ENCODE measurements at regions not wholly inside any gene's neighbourhood (a gene's known extent, or its start where the extent isn't known, plus 50 kb on each side); places are given as distances from the start of the nearest gene placed in this dataset.

DNA sequence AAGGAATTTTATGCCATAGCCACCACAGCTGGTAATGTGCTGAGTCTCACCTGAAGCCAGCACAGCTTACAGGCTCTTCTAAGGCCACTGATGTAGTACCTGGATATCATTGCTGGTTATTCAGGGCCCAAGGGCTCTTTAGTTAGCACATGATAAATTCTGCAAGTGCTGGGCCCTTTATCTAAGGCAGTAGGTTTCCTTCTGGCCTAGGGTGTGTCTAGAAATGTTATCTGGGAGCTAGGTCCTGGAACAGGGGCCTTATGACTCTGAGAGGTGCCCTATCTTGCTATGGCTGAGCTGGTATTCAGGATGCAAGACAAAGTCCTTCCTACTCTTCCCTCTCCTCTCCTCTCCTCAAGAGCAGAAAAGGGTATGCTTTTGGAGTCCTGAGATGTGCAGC lies 1424.5 kb upstream of the NUDT12 start (continued):
- TF ChIP-seq, protein P1, sequence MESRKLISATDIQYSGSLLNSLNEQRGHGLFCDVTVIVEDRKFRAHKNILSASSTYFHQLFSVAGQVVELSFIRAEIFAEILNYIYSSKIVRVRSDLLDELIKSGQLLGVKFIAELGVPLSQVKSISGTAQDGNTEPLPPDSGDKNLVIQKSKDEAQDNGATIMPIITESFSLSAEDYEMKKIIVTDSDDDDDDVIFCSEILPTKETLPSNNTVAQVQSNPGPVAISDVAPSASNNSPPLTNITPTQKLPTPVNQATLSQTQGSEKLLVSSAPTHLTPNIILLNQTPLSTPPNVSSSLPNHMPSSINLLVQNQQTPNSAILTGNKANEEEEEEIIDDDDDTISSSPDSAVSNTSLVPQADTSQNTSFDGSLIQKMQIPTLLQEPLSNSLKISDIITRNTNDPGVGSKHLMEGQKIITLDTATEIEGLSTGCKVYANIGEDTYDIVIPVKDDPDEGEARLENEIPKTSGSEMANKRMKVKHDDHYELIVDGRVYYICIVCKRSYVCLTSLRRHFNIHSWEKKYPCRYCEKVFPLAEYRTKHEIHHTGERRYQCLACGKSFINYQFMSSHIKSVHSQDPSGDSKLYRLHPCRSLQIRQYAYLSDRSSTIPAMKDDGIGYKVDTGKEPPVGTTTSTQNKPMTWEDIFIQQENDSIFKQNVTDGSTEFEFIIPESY (IDR thresholded peaks at IDR 0.05) = no peak
- TF ChIP-seq, protein P2, sequence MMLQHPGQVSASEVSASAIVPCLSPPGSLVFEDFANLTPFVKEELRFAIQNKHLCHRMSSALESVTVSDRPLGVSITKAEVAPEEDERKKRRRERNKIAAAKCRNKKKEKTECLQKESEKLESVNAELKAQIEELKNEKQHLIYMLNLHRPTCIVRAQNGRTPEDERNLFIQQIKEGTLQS (IDR thresholded peaks at IDR 0.05) = no peak
- TF ChIP-seq EGR1 (IDR thresholded peaks at IDR 0.05; ENCODE audit: low read depth in 2 of 2) (no peak), YY1 (IDR thresholded peaks at IDR 0.05) (no peak), JUND (IDR thresholded peaks at IDR 0.05) (no peak), GABPA (IDR thresholded peaks at IDR 0.05 in 1 of 2, conservative IDR thresholded peaks at IDR 0.05 in 1 of 2) (no peak), FOXA2 (IDR thresholded peaks at IDR 0.05) (no peak), SP1 (IDR thresholded peaks at IDR 0.05) (no peak)

DNA sequence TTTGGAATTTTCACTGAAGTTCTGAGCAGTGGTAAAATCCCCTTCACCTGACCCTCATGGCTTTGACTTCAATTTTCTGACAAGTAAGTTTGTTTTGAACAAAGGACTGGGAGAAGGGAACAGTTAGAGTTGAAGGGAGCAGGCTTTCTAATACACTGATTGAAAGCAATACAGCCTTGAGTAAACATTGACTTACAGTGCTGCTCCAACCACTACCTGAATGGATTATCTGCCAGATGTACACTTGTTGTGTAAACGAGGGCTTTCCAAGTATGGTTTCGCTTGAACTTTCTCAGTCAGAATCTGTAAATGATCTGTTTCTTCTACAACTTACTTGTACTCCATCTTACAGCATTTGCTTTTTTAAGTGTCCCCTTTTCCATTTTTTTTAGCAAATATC lies 1414.9 kb upstream of the NUDT12 start:
- Histone ChIP-seq H3K4me3 (ENCODE audit: low read depth in 1 of 3, low read length in 3 of 3) (no peak overlapping the region), H3K27ac (ENCODE audit: low read depth in 1 of 2, low read length in 2 of 2) (no peak overlapping the region), H3K9me3 (ENCODE audit: control insufficient read depth in 4 of 4, low read length in 3 of 4) (no peaks in the 10 kb centered on the region), H3K36me3 (ENCODE audit: control insufficient read depth in 4 of 4, insufficient read depth in 3 of 4, low read depth in 1 of 4, low read length in 3 of 4) (no peaks in the 10 kb centered on the region), H3K27me3 (ENCODE audit: control insufficient read depth in 4 of 4, insufficient read depth in 4 of 4, low read length in 3 of 4) (no peaks in the 10 kb centered on the region), H3K9ac (ENCODE audit: low read depth in 1 of 2, low read length in 2 of 2) (no peak overlapping the region), H3K4me1 (ENCODE audit: control insufficient read depth in 4 of 4, insufficient read depth in 4 of 4, low read length in 3 of 4) (no peaks in the 10 kb centered on the region)
- WGBS = 36% methylated on average over 2 of the region's 2 CpGs
- TF ChIP-seq RAD21 (IDR thresholded peaks at IDR 0.05) (no peak), YY1 (IDR thresholded peaks at IDR 0.05) (no peak), FOXA1 (IDR thresholded peaks at IDR 0.05) (no peak), NR2F2 (IDR thresholded peaks at IDR 0.05) (no peak), GABPA (IDR thresholded peaks at IDR 0.05 in 1 of 2, conservative IDR thresholded peaks at IDR 0.05 in 1 of 2) (no peak), EGR1 (IDR thresholded peaks at IDR 0.05; ENCODE audit: low read depth in 2 of 2) (no peak), TAF1 (conservative IDR thresholded peaks at IDR 0.05) (no peak), RXRA (IDR thresholded peaks at IDR 0.05) (no peak), HNF4A (conservative IDR thresholded peaks at IDR 0.05) (no peak), FOXA2 (IDR thresholded peaks at IDR 0.05) (no peak), JUND (IDR thresholded peaks at IDR 0.05) (no peak), SP1 (IDR thresholded peaks at IDR 0.05) (no peak)
- TF ChIP-seq, protein P3, sequence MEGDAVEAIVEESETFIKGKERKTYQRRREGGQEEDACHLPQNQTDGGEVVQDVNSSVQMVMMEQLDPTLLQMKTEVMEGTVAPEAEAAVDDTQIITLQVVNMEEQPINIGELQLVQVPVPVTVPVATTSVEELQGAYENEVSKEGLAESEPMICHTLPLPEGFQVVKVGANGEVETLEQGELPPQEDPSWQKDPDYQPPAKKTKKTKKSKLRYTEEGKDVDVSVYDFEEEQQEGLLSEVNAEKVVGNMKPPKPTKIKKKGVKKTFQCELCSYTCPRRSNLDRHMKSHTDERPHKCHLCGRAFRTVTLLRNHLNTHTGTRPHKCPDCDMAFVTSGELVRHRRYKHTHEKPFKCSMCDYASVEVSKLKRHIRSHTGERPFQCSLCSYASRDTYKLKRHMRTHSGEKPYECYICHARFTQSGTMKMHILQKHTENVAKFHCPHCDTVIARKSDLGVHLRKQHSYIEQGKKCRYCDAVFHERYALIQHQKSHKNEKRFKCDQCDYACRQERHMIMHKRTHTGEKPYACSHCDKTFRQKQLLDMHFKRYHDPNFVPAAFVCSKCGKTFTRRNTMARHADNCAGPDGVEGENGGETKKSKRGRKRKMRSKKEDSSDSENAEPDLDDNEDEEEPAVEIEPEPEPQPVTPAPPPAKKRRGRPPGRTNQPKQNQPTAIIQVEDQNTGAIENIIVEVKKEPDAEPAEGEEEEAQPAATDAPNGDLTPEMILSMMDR (IDR thresholded peaks at IDR 0.05; ENCODE audit: low read depth, low read length, missing input control) = no peak
- TF ChIP-seq, protein P2 (IDR thresholded peaks at IDR 0.05) = no peak
- TF ChIP-seq, protein P4, sequence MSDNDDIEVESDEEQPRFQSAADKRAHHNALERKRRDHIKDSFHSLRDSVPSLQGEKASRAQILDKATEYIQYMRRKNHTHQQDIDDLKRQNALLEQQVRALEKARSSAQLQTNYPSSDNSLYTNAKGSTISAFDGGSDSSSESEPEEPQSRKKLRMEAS (IDR thresholded peaks at IDR 0.05) = no peak
- TF ChIP-seq, protein P1 (IDR thresholded peaks at IDR 0.05) = no peak
- DNase-seq (ENCODE audit: low spot score) = no peak

Data from liver (tissue), 8 donors.